NCI-H128 (cell line): ENCODE measurements at regions not wholly inside any gene's neighbourhood (a gene's known extent, or its start where the extent isn't known, plus 50 kb on each side); places are given as distances from the start of the nearest gene placed in this dataset.

Experiments
- DNase-seq: peaks from one replicate; lab custom pipeline; 2025; ENCODE audit not compliant: unreplicated experiment; lab: John Stamatoyannopoulos, UW

- no peak for DNase-seq
These were observed 282.5 kb upstream of the SMARCA2 start for GRCh38 chr9:1732670-1733069.

- DNase-seq = no peak
These were observed 276.5 kb upstream of the SMARCA2 start for GRCh38 chr9:1738511-1739100.

GRCh38 chr9:1743121-1743960 is 271.8 kb upstream of the SMARCA2 start:
- no peak for DNase-seq

GRCh38 chr9:1745980-1746379 is 269.2 kb upstream of the SMARCA2 start:
- no peak for DNase-seq

GRCh38 chr9:1747417-1747967 is 267.7 kb upstream of the SMARCA2 start:
- peak; percentile 34 for DNase-seq

GRCh38 chr9:1748407-1748806 is 266.7 kb upstream of the SMARCA2 start:
- no peak for DNase-seq

- no peak for DNase-seq
These were observed 258.0 kb upstream of the SMARCA2 start for GRCh38 chr9:1757186-1757585.

GRCh38 chr9:1759009-1759408 is 256.1 kb upstream of the SMARCA2 start:
- DNase-seq = no peak

- no peak for DNase-seq
These were observed 255.3 kb upstream of the SMARCA2 start for GRCh38 chr9:1759771-1760300.

- no peak for DNase-seq
These were observed 253.3 kb upstream of the SMARCA2 start for GRCh38 chr9:1761807-1762206.

- no peak for DNase-seq
These were observed 249.1 kb upstream of the SMARCA2 start for GRCh38 chr9:1766042-1766441.

- no peak for DNase-seq
These were observed 246.6 kb upstream of the SMARCA2 start for GRCh38 chr9:1768561-1768960.

- DNase-seq = no peak
These were observed 243.9 kb upstream of the SMARCA2 start for GRCh38 chr9:1771094-1771789.

- DNase-seq = no peak
These were observed 239.9 kb upstream of the SMARCA2 start for GRCh38 chr9:1775230-1775629.

GRCh38 chr9:1776668-1777067 is 238.5 kb upstream of the SMARCA2 start:
- no peak for DNase-seq

GRCh38 chr9:1791191-1791590 is 224.0 kb upstream of the SMARCA2 start:
- no peak for DNase-seq

GRCh38 chr9:1794547-1795270 is 220.4 kb upstream of the SMARCA2 start:
- no peak for DNase-seq

GRCh38 chr9:1804128-1804865 is 210.8 kb upstream of the SMARCA2 start:
- DNase-seq = no peak

GRCh38 chr9:1829719-1830118 is 185.4 kb upstream of the SMARCA2 start:
- no peak for DNase-seq

- DNase-seq = no peak
These were observed 182.2 kb upstream of the SMARCA2 start for GRCh38 chr9:1832960-1833359.
